ENCODE measurements at regions not wholly inside any gene's neighbourhood (a gene's known extent, or its start where the extent isn't known, plus 50 kb on each side); places are given as distances from the start of the nearest gene placed in this dataset.
"Not testable (repeated sequence)": the region's sequence is repeated elsewhere in the genome, so short reads cannot be mapped to it uniquely, and the experiment has no call there.

GRCh38 chr2:113386780-113387433 is 50.6 kb upstream of the ZNG1B start:
- DNase-seq: not testable (repeated sequence)

GRCh38 chr2:113379621-113380020 is 57.9 kb upstream of the ZNG1B start:
- not testable (repeated sequence) for DNase-seq

DNA sequence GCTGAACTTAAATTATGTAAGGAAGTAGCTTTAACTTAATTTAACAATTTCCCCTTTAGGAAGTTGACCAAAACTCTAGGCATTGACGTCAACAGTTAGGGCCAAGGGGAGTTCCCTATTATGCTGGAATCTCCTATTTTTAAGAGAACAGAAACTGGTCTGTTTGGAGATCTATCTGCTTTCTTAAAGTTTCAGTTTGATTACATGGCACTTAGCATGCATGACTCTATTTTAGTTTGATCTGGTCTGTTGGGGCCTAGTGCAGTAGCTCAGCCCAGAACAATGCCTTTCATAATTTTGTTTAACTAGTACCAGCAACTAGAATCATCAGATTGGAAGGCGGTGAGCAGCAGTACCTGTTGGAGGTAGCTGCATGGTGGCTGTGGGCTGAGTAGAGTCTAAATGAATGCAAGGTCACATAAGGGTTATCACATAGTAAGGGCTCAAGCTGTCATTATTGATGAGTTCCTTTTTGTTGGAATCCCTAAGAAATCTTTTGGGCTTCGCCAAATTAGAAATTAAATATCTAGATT is 60.5 kb upstream of the ZNG1B start:
- DNase-seq: no peak

- no peak for DNase-seq
Observed at GRCh38 chr2:113376253-113376912, 61.1 kb upstream of the ZNG1B start.

DNA sequence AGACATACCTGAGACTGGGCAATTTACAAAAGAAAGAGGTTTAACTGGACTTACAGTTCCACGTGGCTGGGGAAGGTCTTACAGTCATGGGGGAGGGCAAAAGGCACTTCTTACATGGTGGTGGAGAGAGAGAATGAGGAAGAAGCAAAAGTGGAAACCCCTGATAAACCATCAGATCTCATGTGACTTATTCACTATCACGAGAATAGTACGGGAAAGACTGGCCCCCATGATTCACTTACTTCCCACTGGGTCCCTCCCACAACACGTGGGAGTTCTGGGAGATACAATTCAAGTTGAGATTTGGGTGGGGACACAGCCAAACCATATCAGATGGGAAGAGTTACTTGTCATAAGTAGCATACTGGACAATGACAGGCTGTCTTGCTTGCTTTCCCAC is 62.6 kb upstream of the ZNG1B start:
- DNase-seq: not testable (repeated sequence)

DNA sequence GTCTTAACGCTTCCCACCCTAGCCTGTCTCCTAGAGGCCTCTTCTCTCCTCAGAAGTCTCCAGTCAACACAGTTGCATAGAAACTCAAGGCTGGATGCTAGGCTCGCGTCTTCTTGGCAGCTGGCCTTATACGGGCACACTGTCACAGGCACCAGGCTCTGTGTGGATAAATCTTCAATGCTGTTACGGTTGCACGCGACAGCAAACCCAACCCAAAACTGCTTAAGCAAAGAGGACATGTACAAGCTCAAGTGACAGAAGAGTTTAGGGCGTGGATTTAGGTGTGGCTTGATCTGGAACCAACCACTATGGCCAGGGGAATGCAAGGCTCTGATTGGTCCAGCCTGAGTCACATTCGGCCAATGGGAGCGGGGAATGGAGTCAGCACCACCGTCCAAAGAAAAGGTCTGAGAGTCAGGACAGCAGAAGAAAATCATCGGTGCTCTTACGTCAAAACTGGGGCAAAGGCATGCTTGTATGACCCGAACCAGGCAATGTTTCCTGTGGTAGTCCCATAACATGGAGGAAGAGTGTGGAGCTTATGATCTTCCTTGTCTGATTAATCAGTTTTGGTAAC is 65.1 kb upstream of the ZNG1B start:
- not testable (repeated sequence) for DNase-seq

DNA sequence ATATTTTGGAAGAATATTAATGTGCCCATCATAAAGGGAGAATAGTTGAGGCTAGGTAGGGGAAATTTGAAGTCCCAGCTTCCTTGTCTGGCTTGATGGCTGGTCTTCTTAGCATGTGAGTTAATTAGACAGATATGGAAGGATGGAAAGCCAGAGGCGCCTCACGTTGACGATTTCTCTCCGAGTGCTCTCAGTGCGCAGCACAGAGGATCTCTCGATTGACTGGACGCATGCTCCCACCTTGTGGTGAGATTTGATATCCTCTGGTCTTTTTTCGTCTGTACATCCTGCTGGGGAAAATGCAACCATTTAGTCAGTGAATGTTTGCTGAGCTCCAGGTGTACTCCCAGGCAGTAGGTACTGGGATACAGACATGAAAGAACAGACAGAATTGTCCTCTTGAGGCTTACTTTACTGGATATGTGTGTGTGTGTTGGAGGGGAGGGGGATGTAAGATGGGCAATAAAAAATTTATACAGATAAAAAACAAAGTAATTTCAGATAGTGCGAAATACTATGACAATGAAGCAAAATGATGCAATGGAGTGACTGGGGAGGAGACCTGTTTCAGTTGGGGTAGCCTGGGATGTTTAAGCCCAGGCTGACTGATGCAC is 66.9 kb upstream of the ZNG1B start:
- no peak for DNase-seq

GRCh38 chr2:113370030-113370429 is 67.5 kb upstream of the ZNG1B start:
- DNase-seq: no peak

DNA sequence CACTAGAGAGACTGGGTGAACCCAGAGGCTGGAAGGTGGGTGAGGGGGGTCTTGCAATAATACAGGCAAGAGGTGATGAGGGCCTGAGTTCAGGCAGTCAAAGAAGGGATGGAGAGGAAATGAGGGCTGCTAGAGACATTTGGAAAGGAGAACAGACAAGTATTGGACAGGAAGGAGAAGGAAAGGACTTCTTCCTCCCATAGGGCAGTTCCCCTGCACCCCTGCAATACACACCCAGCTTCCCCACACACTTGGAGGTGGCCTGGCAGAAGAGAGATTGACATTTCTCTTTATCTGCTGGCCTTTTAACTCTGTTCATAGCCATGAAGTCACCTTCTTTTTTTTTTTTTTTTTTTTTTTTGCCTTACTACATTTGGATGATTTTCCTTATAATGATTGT is 68.9 kb upstream of the ZNG1B start:
- not testable (repeated sequence) for DNase-seq

GRCh38 chr2:113366821-113367220 is 70.7 kb upstream of the ZNG1B start:
- DNase-seq: not testable (repeated sequence)

DNA sequence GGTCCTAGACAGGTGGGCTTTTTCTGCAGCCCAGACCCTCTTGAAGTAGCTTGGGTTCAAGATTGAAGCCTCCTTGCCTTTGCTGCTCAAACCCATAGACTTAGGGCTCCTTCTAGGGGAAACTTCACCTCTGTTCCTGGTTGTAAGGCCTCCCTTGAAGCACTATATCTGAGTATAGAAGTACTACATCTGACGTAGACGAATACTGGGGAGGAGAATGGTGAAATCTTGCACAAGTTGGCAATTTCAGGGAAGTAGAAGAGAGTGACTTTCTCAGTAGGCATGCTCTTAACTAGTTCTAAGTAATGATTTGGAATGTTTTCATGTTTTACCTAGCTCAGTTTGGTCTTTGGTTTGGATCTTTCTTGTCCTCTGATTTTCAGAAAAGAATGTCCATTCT is 71.7 kb upstream of the ZNG1B start:
- not testable (repeated sequence) for DNase-seq

- not testable (repeated sequence) for DNase-seq
Observed at GRCh38 chr2:113365290-113365689, 72.2 kb upstream of the ZNG1B start.

GRCh38 chr2:113361051-113361450 is 76.4 kb upstream of the ZNG1B start:
- DNase-seq: no peak

DNA sequence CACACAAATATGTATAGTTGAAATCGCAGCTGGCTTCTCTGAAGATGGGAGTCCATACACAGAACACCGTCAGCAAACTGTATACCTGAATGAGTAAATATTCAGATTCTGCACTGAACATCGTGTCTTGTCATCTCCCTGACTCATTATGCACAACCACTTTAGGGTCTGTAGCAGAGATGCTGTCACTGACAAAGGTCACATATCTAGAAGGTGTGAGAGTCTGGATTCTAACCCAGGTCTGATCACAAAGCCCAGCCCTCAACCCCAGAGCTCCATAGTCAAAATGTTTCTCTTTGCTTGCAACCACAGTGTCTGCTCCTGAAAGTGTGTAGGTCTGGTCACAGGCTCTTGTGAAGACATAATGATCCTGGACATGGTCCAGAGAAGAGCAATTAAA is 78.3 kb upstream of the PAX8 start:
- DNase-seq: no peak

- not testable (repeated sequence) for DNase-seq
Observed at GRCh38 chr2:113356284-113356683, 77.6 kb upstream of the PAX8 start.

- not testable (repeated sequence) for DNase-seq
Observed at GRCh38 chr2:113355339-113356015, 76.8 kb upstream of the PAX8 start.

- no peak for DNase-seq
Observed at GRCh38 chr2:113351375-113352355, 72.9 kb upstream of the PAX8 start.

GRCh38 chr2:113343800-113344199 is 65.1 kb upstream of the PAX8 start:
- not testable (repeated sequence) for DNase-seq

DNA sequence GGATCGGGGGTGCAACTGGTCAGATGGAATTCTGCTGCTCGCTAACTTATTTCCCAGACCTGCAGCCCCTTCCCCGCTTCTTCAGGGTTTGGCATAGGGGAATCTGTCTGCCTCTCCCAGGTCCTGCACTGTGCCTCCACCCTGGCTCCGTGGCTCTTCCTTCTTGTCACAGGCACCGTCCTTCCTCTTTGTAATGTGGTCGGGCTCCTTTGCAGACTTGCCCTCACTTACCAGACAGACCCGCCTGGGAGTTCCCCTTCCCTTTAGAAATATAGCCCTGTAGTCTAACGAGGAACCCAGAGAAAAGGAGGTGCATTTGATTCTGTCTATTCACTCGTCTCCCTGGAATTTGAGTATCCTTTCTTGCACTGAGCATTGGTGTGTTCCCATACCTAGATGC is 63.9 kb upstream of the PAX8 start:
- DNase-seq: no peak

- DNase-seq: not testable (repeated sequence)
Observed at GRCh38 chr2:113341870-113342253, 63.1 kb upstream of the PAX8 start.

- DNase-seq: no peak
Observed at GRCh38 chr2:113341191-113341869, 62.6 kb upstream of the PAX8 start.
